GM23248 (cell line): ENCODE measurements at regions not wholly inside any gene's neighbourhood (a gene's known extent, or its start where the extent isn't known, plus 50 kb on each side); places are given as distances from the start of the nearest gene placed in this dataset.

Source experiments
- EZH2 ChIP-seq: fragments of 200-600 bp; sonication (generic); IDR thresholded peaks from 2 replicates; pipeline ENCODE4 v1.6.1; 2018; ENCODE audit warnings: antibody characterized with exemption, mild to moderate bottlenecking; ENCODE audit not compliant: insufficient read depth, poor library complexity, severe bottlenecking
- EZH2phosphoT487 ChIP-seq: fragments of 200-600 bp; sonication (generic); IDR thresholded peaks from 2 replicates; pipeline ENCODE4 v1.6.1; 2018; ENCODE audit warnings: antibody characterized with exemption, moderate library complexity, mild to moderate bottlenecking, low read depth; ENCODE audit not compliant: insufficient read depth

DNA sequence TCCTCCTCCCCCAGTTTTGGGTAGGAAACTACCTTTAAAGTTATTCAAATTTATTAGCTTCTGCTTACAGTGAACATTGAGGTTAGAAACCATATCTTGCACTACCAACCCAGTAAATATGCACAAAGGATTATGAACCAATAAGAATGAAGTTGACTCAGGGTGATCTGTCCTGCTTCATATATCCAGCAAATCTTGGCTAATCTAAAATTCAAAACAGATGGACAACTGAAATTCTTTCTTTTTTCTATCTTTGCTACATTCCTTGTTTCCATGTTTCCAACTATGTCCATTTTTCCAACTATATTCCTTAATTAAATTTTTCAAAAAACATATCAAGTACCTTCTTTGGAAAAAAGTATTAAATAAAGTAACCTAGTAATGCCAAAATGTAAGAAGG, 149.3 kb downstream of the FAM124B start:
- TF ChIP-seq EZH2: no peak
- TF ChIP-seq EZH2phosphoT487: no peak
